GM21390 (cell line): ENCODE measurements at regions not wholly inside any gene's neighbourhood (a gene's known extent, or its start where the extent isn't known, plus 50 kb on each side); places are given as distances from the start of the nearest gene placed in this dataset.
"Not testable (repeated sequence)": the region's sequence is repeated elsewhere in the genome, so short reads cannot be mapped to it uniquely, and the experiment has no call there.

Experiments
- ATAC-seq: cut with Tn5 transposase; IDR thresholded peaks from one replicate; pipeline ENCODE4 v1.9.1; 2021; ENCODE audit not compliant: unreplicated experiment

- ATAC-seq, result no peak
Observed at GRCh38 chr11:109041876-109042275, 377.0 kb downstream of the DDX10 start.

DNA sequence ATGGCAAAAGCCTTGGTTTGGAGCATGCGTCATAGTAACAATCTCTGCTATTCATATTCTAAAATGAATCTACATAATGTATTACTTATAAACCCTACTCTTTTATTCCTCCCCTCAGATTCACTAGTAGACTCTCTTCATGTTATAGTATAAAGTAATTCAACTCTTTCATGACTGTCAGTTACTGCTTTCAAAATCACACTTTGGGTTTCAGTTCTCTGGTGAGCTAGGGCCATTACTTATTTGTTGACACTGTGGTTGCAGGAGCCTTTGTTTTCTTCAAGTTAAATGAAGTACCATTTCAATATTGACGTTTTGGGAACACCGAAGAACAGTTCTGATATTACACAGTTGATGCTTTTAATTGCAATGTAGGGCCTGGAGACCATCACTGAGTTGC lies 378.4 kb downstream of the DDX10 start:
- ATAC-seq, result no peak

DNA sequence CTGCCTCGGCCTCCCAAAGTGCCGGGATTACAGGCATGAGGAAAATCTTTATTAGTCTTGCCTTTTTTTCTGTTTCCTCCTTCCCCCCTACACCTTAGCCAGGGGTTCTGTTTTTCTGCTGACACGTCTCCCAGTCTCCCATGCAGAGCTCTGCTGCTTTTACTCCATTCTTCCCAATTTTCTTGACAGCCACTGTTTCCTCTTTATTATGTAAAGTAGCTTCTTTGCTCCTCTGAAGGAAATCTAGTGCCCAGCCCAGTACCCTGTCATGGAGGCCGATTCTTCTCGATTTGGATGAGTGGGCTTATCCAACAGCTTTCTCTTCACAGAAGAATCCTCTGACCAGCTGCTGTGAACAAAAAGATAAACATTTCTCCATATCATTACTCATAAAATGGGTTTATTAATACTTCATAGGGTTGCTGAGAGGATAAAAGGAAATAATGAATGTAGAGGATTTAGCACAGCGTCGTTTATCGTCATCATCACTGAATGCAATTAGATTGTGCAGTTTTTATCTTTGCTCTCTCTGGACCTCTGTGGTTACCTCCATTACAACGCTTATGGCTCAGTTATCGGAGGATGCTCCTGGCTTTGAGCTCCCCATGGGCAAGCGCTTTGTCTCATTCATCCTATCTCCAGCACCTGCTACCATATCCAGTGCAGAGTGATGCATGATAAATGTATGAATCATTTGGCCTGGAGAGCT lies 375.6 kb upstream of the C11orf87 start:
- ATAC-seq, result no peak

DNA sequence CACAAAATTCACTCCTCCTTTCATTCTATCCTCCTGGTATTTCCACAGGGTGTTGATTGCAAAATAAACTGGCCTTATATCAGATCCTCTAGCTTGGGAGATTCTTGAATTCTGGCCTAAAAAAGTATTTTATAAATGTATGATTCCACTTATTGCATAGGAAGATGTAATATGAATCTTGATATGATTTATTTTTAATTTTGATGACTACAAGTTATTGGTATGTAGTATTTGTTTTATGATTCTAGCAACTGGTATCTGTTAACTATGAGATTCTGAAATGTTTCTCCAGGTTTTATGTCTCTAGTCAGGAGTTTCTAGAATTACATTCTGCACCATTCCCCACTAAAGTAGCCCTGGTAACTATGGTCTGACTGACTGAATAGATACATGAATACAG lies 373.9 kb upstream of the C11orf87 start:
- no peak for ATAC-seq

DNA sequence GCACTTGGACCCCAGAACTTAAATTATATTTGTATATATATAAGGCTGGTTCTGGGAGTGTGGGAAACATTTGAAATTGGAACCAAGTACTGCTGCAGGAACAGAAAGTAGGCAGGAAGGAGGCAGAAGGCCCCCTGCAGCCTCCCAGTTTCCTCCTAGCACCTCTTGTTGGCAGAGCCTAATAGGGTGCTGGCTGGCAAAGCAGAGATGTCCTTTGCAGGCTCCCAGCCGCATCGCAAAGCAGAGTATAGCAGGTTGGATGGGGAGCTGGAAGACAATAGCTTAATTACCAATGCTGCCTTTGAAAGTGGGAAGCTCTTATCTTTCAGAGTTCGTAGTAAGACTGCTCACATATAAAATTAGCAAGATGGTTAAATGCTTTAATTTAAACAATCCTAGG lies 370.8 kb upstream of the C11orf87 start:
- no peak for ATAC-seq

DNA sequence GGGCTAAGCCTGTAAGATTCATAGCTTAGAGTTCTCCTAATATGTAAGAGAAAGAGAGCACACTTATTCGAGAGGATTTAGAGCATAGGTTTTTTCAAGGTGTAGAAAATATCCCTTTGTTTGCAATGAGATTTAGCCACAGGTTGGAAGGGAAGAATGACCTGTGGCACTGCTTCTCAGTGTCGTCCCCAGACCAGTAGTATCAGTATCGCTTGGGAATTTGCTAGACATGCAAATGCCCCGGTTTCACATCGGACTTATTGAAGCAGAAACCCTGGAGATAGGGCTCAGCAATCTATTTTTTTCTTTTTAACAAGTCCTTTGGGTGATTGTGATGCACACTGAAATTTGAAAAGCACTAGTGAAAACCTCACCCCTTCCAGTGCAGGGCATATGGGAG lies 362.6 kb upstream of the C11orf87 start:
- no peak for ATAC-seq

- no peak for ATAC-seq
Observed at GRCh38 chr11:109061394-109061793, 360.6 kb upstream of the C11orf87 start.

DNA sequence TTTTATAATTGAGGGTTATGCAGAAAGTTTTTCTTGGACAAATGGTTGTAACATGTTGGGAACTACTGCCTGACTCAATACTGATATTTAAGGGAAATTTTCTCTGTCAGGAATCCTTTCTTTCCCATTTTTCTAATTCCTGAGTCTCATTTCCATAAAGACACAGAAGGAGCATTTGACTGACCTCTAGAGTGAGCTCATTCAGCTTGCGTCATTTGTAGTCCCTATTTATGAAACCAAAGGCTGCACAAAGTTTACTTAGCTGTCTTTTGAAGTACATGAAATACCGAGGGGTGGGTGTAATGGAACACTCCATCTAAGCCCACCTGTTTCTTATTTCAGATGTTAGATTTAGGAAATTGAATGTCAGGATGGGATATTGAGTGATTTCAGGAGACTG lies 359.5 kb upstream of the C11orf87 start:
- ATAC-seq, result no peak

DNA sequence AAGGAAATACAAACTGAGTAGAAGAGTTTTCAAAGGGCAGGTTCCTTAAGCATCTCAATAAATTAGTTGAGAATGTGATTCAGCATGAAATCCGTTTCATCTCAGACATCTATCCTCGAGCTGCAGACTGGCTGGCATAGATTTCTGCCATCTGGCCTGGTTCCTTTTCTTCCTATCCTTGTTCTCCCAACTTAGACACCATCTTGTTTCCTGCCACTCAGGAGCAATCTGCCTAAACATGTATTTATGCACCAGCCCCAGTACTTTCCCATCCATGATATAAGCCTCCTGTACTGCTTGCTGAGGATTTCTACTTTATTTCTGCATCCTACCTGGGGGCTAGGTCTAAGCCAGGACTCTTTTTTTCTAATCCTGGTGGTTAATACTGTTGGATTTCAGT lies 359.1 kb upstream of the C11orf87 start:
- no peak for ATAC-seq

- not testable (repeated sequence) for ATAC-seq
Observed at GRCh38 chr11:109064618-109065311, 357.2 kb upstream of the C11orf87 start.

- no peak for ATAC-seq
Observed at GRCh38 chr11:109071262-109071661, 350.7 kb upstream of the C11orf87 start.

GRCh38 chr11:109071712-109072524 lies 350.1 kb upstream of the C11orf87 start:
- ATAC-seq, result no peak

- ATAC-seq, result no peak
Observed at GRCh38 chr11:109073032-109073822, 348.8 kb upstream of the C11orf87 start.

DNA sequence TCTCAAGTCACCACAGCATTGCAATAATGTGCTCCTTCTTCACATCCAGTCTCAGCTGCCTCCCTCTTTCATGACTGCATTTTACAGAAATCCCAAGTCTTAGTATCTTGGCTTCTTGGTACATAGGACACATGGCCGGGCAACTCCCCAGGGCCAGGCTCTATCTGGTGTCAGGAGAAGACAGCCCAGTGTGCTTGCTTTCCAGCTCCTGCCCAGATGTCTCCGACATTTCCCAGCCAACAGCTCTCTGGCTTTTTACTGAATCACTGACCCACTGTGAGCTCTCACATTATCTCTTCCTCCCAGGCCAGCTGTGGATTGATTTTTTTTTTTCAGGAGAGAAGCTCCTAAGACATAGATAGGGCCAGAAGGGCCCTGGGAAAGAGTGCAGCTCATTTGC lies 346.0 kb upstream of the C11orf87 start:
- ATAC-seq, result no peak

DNA sequence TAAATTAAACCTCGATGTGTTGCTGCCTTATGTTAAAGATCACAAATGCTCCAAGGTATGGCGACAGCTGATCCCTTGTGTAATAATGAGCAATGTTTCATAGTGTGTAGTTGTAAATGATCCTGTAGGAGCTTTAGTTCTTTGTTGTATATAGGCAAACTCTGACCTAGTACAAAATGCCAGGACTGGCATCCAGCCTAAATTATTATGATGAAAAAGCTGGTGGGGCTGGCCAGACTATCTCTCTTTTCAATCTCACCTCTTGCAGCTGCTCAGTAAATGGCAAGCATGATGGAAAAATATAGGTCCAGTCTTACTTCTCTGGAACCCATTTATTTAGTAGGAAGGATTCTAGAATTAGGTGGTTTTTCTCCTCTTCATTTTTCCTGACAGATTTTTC lies 345.1 kb upstream of the C11orf87 start:
- ATAC-seq, result no peak

DNA sequence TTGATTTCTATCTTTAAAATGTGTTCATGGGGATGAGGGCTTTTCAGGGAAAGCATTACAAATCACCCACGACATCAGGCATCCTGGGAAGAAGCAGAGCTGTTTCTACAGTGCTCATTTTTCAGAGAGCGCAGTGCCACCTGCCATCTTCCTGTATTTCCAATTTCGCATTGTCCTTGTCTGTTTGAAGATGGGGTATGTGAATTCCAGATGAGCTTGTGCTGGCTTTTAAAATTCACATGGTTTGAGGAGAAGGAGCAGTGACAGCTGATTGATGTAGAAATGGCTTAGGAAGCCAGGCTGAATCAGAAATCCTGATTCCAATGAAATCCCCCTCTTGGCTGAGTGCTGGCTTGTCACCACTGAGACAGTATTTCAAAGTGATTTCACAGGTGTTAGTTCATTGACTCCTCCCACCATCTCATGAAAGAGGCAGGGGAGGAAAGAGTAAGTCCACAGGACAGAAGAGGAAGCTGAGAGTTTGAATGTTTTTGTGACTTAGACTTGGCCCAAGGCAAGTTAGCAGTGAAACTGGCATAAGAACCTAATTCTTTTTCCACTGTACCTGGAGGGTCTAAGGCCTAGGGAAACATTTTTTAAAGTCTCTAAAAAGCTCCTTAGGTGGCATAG lies 344.6 kb upstream of the C11orf87 start:
- no peak for ATAC-seq

DNA sequence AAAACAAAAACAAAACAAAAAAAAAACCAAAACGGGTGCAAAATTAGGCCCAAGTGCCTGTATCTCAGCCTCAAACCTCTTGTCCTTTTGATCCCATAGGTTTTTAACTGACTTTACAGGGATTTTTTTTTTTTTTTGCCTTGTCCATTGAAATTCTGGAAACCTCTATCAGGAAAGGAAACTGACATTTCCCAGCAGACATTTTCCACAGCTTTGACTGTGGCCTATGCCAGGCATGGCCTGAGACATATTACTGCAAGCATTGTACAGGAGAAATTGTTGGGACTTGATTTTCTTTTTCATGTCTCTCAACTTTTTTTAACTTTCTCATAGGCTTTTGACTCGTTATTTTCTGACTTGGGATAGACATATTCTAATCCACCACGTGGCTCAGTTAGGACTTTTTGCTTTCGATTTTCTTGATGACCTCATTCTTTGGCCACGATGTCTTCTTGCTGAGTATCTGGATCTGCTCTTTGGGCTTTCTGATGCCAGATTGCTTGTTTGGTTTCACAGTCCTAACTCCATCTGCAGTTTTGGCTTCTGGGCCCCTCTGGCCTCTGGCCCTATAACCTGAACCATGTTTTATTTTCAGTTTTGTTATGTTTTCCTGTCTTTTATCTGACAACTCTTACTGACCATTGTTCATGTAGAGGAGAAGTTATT lies 336.1 kb upstream of the C11orf87 start:
- no peak for ATAC-seq

DNA sequence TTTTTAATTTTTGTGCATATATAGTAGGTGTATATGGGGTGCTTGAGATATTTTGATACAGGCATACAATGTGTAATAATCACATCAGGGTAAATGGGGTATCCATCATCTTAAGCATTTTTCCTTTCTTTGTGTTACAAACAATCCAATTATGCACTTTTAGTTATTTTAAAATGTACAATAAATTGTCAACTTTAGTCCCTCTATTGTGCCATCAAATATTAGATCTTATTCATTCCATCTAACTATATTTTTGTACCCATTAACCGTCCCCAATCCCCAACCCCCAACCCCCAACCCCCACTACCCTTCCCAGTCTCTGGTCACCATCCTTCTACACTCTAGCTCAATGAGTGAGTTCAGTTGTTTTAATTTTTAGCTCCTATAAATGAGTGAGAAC lies 335.1 kb upstream of the C11orf87 start:
- ATAC-seq, result no peak

GRCh38 chr11:109088086-109088485 lies 333.9 kb upstream of the C11orf87 start:
- ATAC-seq, result no peak

- ATAC-seq, result no peak
Observed at GRCh38 chr11:109089144-109089543, 332.8 kb upstream of the C11orf87 start.
